GM18873 (cell line): ENCODE measurements at regions not wholly inside any gene's neighbourhood (a gene's known extent, or its start where the extent isn't known, plus 50 kb on each side); places are given as distances from the start of the nearest gene placed in this dataset.
"Not testable (repeated sequence)": the region's sequence is repeated elsewhere in the genome, so short reads cannot be mapped to it uniquely, and the experiment has no call there.

Experiments used
- ATAC-seq: cut with Tn5 transposase; IDR thresholded peaks from one replicate; pipeline ENCODE4 v1.9.1; 2021; ENCODE audit warnings: mild to moderate bottlenecking, moderate library complexity, moderate number of reproducible peaks; ENCODE audit not compliant: unreplicated experiment, low FRiP score

GRCh38 chr20:50353289-50353961 lies 156.8 kb upstream of the PTPN1 start:
- ATAC-seq, result no peak

- no peak for ATAC-seq
Measured at GRCh38 chr20:50354721-50355589, 155.2 kb upstream of the PTPN1 start.

GRCh38 chr20:50355590-50356524 lies 154.3 kb upstream of the PTPN1 start:
- no peak for ATAC-seq

- no peak for ATAC-seq
Measured at GRCh38 chr20:50356525-50356885, 153.7 kb upstream of the PTPN1 start.

- no peak for ATAC-seq
Measured at GRCh38 chr20:50356962-50357782, 153.0 kb upstream of the PTPN1 start.

- ATAC-seq, result no peak
Measured at GRCh38 chr20:50357783-50358161, 152.4 kb upstream of the PTPN1 start.

GRCh38 chr20:50358166-50358565 lies 152.0 kb upstream of the PTPN1 start:
- no peak for ATAC-seq

- ATAC-seq, result no peak
Measured at GRCh38 chr20:50358971-50359370, 151.2 kb upstream of the PTPN1 start.

- ATAC-seq, result no peak
Measured at GRCh38 chr20:50359607-50360217, 150.5 kb upstream of the PTPN1 start.

GRCh38 chr20:50360218-50360672 lies 149.9 kb upstream of the PTPN1 start:
- no peak for ATAC-seq

GRCh38 chr20:50360921-50361320 lies 149.3 kb upstream of the PTPN1 start:
- no peak for ATAC-seq

GRCh38 chr20:50362177-50362576 lies 148.0 kb upstream of the PTPN1 start:
- not testable (repeated sequence) for ATAC-seq

- no peak for ATAC-seq
Measured at GRCh38 chr20:50363027-50363426, 147.2 kb upstream of the PTPN1 start.

- no peak for ATAC-seq
Measured at GRCh38 chr20:50363479-50363878, 146.7 kb upstream of the PTPN1 start.

GRCh38 chr20:50364542-50364941 lies 145.6 kb upstream of the PTPN1 start:
- no peak for ATAC-seq

- no peak for ATAC-seq
Measured at GRCh38 chr20:50366270-50367103, 143.7 kb upstream of the PTPN1 start.

- ATAC-seq, result no peak
Measured at GRCh38 chr20:50367104-50367674, 143.0 kb upstream of the PTPN1 start.

GRCh38 chr20:50367739-50368375 lies 142.3 kb upstream of the PTPN1 start:
- no peak for ATAC-seq
